ENCODE measurements at regions not wholly inside any gene's neighbourhood (a gene's known extent, or its start where the extent isn't known, plus 50 kb on each side); places are given as distances from the start of the nearest gene placed in this dataset.

GRCh38 chr1:181189245-181189644, 100.7 kb downstream of the IER5 start (continued):
- TF ChIP-seq ZNF48 (tag by site-specific recombination; IDR thresholded peaks at IDR 0.05), result no peak
- no peak for TF ChIP-seq ZNF211 (tag by site-specific recombination; IDR thresholded peaks at IDR 0.05; ENCODE audit: low read depth)
- TF ChIP-seq, protein P1, sequence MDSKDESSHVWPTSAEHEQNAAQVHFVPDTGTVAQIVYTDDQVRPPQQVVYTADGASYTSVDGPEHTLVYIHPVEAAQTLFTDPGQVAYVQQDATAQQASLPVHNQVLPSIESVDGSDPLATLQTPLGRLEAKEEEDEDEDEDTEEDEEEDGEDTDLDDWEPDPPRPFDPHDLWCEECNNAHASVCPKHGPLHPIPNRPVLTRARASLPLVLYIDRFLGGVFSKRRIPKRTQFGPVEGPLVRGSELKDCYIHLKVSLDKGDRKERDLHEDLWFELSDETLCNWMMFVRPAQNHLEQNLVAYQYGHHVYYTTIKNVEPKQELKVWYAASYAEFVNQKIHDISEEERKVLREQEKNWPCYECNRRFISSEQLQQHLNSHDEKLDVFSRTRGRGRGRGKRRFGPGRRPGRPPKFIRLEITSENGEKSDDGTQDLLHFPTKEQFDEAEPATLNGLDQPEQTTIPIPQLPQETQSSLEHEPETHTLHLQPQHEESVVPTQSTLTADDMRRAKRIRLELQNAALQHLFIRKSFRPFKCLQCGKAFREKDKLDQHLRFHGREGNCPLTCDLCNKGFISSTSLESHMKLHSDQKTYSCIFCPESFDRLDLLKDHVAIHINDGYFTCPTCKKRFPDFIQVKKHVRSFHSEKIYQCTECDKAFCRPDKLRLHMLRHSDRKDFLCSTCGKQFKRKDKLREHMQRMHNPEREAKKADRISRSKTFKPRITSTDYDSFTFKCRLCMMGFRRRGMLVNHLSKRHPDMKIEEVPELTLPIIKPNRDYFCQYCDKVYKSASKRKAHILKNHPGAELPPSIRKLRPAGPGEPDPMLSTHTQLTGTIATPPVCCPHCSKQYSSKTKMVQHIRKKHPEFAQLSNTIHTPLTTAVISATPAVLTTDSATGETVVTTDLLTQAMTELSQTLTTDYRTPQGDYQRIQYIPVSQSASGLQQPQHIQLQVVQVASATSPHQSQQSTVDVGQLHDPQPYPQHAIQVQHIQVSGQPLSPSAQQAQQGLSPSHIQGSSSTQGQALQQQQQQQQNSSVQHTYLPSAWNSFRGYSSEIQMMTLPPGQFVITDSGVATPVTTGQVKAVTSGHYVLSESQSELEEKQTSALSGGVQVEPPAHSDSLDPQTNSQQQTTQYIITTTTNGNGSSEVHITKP (tag by site-specific recombination; IDR thresholded peaks at IDR 0.05), result no peak
- no peak for TF ChIP-seq ZNF571 (tag by site-specific recombination; IDR thresholded peaks at IDR 0.05)
- TF ChIP-seq, protein P2, sequence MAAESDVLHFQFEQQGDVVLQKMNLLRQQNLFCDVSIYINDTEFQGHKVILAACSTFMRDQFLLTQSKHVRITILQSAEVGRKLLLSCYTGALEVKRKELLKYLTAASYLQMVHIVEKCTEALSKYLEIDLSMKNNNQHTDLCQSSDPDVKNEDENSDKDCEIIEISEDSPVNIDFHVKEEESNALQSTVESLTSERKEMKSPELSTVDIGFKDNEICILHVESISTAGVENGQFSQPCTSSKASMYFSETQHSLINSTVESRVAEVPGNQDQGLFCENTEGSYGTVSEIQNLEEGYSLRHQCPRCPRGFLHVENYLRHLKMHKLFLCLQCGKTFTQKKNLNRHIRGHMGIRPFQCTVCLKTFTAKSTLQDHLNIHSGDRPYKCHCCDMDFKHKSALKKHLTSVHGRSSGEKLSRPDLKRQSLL (tag by site-specific recombination; IDR thresholded peaks at IDR 0.05), result no peak

GRCh38 chr1:181189691-181190363, 101.3 kb downstream of the IER5 start:
- Histone ChIP-seq H3K36me3 (ENCODE audit: control insufficient read depth in 2 of 2, insufficient read depth in 1 of 2, low read length in 2 of 2) (no peaks in the 10 kb centered on the region), H3K27ac (ENCODE audit: extremely low read depth, low read depth, low read length) (no peak overlapping the region), H3K9me3 (ENCODE audit: control insufficient read depth, insufficient read depth, low read depth, low read length) (no peaks in the 10 kb centered on the region), H3K4me3 (ENCODE audit: low read depth, low read length) (peak overlapping the region; percentile 25), H3K4me1 (ENCODE audit: control insufficient read depth, insufficient read depth, low read length) (no peaks in the 10 kb centered on the region)
- CTCF ChIA-PET, result interaction anchor here (0.6 to 3.6 kb wide), 42 partner anchors 9 to 987 kb away, joined by 3 to 33 read pairs (median 4); partner anchors contain the start of gene ACBD6
- POLR2A ChIA-PET, result interaction anchor here (0.6 kb wide), 1 partner anchor 294 kb away, joined by 6 read pairs; the partner anchor contains the start of gene CACNA1E
- TF ChIP-seq ZNF354C (tag by site-specific recombination; IDR thresholded peaks at IDR 0.05; ENCODE audit: borderline replicate concordance, low read depth) (no peak), CTCF (tag by site-specific recombination; IDR thresholded peaks at IDR 0.05) (peak; percentile 91), EGR2 (tag by site-specific recombination; IDR thresholded peaks at IDR 0.05; ENCODE audit: low read depth) (0 out of 2 replicates have a peak, but pooled peaks have one; percentile 23), ZNF692 (tag by site-specific recombination; IDR thresholded peaks at IDR 0.05) (peak; percentile 23; the same call in 1 of the 2 replicates), ZNF837 (tag by site-specific recombination; IDR thresholded peaks at IDR 0.05) (no peak), ZBTB44 (tag by site-specific recombination; IDR thresholded peaks at IDR 0.05) (no peak), GLIS1 (tag by site-specific recombination; IDR thresholded peaks at IDR 0.05) (peak; percentile 49), MYNN (tag by site-specific recombination; IDR thresholded peaks at IDR 0.05; ENCODE audit: borderline replicate concordance) (no peak), ZFHX2 (tag by site-specific recombination; conservative IDR thresholded peaks at IDR 0.05) (peak; percentile 38), GLIS2 (tag by site-specific recombination; IDR thresholded peaks at IDR 0.05) (peak; percentile 48; the same call in 1 of the 2 replicates), ZNF660 (tag by site-specific recombination; IDR thresholded peaks at IDR 0.05) (peak; percentile 62; the same call in 1 of the 2 replicates), ZNF600 (tag by site-specific recombination; IDR thresholded peaks at IDR 0.05) (peak; percentile 27; the same call in 1 of the 2 replicates), ZNF707 (tag by site-specific recombination; IDR thresholded peaks at IDR 0.05) (no peak), ZNF341 (tag by site-specific recombination; IDR thresholded peaks at IDR 0.05; ENCODE audit: low read depth) (peak; percentile 64), PBX3 (CRISPR knock-in tag; IDR thresholded peaks at IDR 0.05) (peak; percentile 75; the same call in 1 of the 2 replicates), ZNF585B (tag by site-specific recombination; IDR thresholded peaks at IDR 0.05) (no peak)
- TF ChIP-seq, protein P3, sequence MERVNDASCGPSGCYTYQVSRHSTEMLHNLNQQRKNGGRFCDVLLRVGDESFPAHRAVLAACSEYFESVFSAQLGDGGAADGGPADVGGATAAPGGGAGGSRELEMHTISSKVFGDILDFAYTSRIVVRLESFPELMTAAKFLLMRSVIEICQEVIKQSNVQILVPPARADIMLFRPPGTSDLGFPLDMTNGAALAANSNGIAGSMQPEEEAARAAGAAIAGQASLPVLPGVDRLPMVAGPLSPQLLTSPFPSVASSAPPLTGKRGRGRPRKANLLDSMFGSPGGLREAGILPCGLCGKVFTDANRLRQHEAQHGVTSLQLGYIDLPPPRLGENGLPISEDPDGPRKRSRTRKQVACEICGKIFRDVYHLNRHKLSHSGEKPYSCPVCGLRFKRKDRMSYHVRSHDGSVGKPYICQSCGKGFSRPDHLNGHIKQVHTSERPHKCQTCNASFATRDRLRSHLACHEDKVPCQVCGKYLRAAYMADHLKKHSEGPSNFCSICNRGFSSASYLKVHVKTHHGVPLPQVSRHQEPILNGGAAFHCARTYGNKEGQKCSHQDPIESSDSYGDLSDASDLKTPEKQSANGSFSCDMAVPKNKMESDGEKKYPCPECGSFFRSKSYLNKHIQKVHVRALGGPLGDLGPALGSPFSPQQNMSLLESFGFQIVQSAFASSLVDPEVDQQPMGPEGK (tag by site-specific recombination; IDR thresholded peaks at IDR 0.05), result peak; percentile 62
